ENCODE measurements at regions not wholly inside any gene's neighbourhood (a gene's known extent, or its start where the extent isn't known, plus 50 kb on each side); places are given as distances from the start of the nearest gene placed in this dataset.
"Not testable (repeated sequence)": the region's sequence is repeated elsewhere in the genome, so short reads cannot be mapped to it uniquely, and the experiment has no call there.

DNA sequence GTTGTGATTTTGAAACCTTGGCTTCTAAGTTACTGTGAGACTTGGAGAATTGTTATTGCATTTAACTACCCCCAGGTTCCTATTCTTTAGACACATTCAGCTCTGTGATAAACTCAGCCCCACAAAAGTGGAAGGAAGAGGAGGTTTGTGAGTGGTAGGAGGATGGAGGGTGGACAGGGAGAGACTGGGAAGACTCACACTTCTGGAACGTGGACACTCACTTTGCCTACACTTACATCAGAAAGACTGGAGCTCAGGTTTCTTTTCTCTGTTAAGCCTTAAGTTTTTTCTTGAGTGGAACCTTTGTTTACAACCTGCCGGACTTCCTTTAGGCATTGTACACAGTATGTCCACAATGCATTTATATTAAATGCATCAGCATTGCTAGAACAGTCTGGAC is 99.0 kb downstream of the AREG start:
- DNase-seq (ENCODE audit: insufficient read length, low spot score), result no peak
- FAIRE-seq, result no peak

DNA sequence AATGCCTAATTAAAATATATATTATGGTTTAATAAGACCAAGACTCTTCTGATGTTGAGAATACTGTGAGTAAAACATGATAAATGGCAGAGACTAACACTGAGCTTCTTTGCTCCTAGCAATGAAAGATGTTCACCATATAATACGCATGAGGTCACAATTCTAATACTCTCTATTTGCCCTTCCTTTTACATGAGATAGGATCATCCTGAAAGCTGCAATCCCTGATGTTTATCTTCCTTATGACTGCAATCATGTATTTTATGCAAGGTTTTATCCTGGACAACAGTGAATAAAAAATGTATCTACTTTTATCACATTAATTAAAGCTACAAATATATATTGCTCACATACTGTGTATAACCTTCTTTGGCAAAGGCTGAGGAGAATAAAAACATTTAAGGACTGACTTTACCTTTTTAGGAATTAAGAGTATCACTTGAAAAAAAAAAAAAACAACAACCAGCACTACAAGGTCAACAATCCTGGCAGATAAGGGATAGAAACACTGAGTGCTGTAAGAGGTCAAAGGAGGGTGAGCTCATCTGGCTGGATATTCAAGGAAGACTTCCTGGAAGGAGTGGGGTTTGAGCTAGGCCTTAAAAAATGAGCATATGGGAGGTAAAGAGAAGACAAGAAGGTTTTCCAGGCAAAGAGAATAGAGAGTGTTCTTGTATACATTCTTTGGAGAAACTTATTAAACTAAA is 99.9 kb downstream of the AREG start:
- DNase-seq (ENCODE audit: insufficient read length, low spot score), result no peak
- FAIRE-seq, result no peak

GRCh38 chr4:74545448-74545847 is 100.5 kb downstream of the AREG start:
- FAIRE-seq (no peak), DNase-seq (ENCODE audit: insufficient read length, low spot score) (no peak)

DNA sequence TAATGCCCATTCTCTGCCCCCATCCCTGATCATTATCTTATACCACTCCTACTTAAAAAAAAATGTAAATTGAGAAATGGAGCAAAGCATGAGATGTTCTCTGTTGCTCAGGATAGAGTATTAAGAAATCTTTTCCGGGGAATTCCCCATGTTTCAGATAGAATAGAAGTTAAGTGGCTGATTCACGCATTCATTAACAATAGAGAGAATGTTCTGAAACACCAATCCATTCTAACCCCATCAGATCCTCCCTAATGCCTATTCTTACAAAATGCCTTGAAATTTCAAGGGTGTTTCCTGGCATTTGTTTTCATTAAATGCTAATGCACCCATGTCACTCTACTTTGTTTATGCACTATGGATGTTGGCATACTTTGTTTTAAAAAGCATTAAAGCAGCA is 101.1 kb downstream of the AREG start:
- FAIRE-seq, result no peak

GRCh38 chr4:74547042-74547441 is 102.1 kb downstream of the AREG start:
- FAIRE-seq (no peak), DNase-seq (ENCODE audit: insufficient read length, low spot score) (no peak)

More for the DNA sequence above, 101.1 kb downstream of the AREG start:
- no peak for DNase-seq (ENCODE audit: insufficient read length, low spot score)

- no peak for FAIRE-seq
- no peak for DNase-seq (ENCODE audit: insufficient read length, low spot score)
Measured at GRCh38 chr4:74548561-74548960, 103.6 kb downstream of the AREG start.

- FAIRE-seq, result no peak
- DNase-seq (ENCODE audit: insufficient read length, low spot score), result no peak
Measured at GRCh38 chr4:74549936-74550335, 105.0 kb downstream of the AREG start.

DNA sequence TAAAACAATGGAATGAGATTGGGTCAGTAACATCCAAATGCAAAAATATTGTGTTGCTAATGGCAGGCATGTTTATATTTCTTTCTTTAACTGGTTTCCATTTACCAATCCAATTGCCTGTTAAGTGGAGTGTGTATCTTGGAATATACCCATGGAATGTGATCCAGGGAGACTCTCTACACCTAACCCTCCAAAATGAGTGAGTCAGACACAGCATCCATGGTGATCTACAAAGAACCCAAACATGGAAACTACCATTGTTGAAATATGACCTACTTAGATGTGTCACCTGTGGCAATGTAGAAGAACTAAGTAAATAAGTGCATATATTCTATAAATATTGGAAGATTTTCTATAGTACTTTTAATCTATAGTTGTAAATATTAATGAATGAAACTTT is 110.3 kb downstream of the AREG start:
- no peak for DNase-seq (ENCODE audit: insufficient read length, low spot score)
- FAIRE-seq, result no peak

- DNase-seq (ENCODE audit: insufficient read length, low spot score), result no peak
- no peak for FAIRE-seq
Measured at GRCh38 chr4:74555843-74556242, 110.9 kb downstream of the AREG start.

GRCh38 chr4:74559853-74560252 is 114.9 kb downstream of the AREG start:
- no peak for FAIRE-seq
- no peak for DNase-seq (ENCODE audit: insufficient read length, low spot score)

- FAIRE-seq, result no peak
Measured at GRCh38 chr4:74567981-74568380, 123.0 kb downstream of the AREG start.

DNA sequence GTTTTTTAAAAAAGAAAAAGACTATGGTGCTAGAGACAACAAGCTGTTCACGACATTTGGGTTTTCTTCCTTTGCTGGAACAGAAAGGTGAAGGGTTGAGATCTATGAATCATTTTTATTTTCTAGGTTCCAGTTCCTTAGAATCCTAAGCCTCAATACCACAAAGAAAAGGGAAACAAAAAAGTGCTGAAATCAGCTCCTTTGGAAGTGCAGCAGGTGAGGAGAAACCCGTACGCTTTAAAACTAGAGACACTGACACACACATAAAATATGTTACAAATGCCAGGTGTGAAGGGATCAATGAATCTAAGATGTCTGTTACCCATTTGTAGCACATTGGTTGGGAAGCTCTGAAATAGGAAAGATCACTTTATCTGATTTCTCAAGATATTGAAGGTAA is 125.2 kb downstream of the AREG start:
- FAIRE-seq (no peak), DNase-seq (ENCODE audit: insufficient read length, low spot score) (no peak)

More at GRCh38 chr4:74567981-74568380, 123.0 kb downstream of the AREG start:
- DNase-seq (ENCODE audit: insufficient read length, low spot score), result no peak

- DNase-seq (ENCODE audit: insufficient read length, low spot score) (no peak), FAIRE-seq (no peak)
Measured at GRCh38 chr4:74578329-74578728, 133.4 kb downstream of the AREG start.

- FAIRE-seq; DNase-seq (ENCODE audit: insufficient read length, low spot score): not testable (repeated sequence)
Measured at GRCh38 chr4:74578865-74579264, 133.9 kb downstream of the AREG start.

- FAIRE-seq (no peak), DNase-seq (ENCODE audit: insufficient read length, low spot score) (no peak)
Measured at GRCh38 chr4:74583089-74583700, 138.3 kb downstream of the AREG start.

GRCh38 chr4:74583757-74584156 is 138.8 kb downstream of the AREG start:
- DNase-seq (ENCODE audit: insufficient read length, low spot score) (no peak), FAIRE-seq (no peak)

DNA sequence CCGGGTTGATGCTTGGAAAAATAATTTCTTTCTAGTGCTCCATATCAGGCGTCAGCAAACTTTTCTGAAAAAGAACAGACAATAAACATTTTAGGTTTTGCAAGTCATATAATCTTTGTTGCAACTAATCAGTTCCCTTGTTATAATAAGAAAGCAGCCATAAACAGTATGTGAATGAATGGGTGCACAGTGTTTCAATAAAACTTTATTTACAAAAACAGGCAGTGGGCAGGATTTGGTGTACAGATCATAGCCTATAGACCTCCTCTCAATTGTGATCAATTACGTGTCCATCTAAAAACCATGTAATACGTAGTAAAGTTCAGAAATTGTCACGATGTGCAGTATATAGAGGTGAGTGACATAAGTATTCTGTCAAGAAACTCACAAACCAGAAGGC is 143.4 kb downstream of the AREG start:
- no peak for FAIRE-seq
- no peak for DNase-seq (ENCODE audit: insufficient read length, low spot score)

DNA sequence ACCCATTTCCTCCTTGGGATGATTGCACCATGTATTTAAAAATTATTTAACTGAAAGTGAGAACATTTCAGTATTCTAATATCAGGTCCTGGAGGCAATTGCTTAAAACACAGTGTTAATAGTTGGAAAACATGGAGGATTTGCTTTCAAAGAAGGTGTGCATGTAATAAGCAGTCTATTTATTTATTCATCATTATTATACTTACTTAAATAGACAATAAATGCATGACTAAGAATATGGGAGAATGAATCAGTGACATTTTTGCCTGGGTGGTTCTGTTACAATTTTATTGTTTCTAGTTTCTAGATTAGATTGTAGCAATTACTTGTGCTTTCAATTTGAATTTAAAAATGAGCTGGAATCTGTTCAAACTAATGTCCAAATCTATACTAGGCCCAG is 145.5 kb downstream of the AREG start:
- no peak for DNase-seq (ENCODE audit: insufficient read length, low spot score)
- no peak for FAIRE-seq

DNA sequence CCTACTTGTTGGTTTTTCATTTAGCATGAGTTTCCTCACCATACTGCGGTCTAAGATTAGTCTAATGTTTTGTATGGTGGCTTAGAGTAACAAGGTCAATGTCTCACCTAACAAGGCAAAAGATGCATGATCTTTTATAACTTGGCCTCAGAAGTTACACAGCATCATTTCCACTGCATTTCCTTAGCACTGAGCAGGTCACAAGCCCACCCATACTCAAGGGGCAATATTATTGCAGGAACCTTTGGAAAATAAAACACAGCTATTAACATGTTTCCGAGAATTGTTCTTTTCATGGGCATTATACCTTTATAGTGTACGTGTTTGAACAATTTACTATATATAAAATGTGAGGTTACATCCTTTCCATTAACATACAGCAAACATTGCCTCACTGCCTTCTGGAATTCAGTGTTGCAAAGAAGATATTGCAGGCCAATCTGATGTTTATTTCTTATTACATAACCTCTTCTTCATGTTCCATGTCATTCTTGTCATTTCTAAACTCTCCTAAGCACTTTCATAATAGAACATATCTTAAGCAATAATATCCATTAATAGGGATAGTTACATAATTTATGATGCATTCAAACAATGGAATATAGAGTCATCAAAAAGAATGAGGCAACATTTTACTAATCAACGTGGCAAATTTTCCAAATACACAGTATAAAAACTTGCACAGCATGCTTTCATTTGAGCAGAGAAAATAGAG is 153.8 kb downstream of the AREG start:
- DNase-seq (ENCODE audit: insufficient read length, low spot score), result no peak
- no peak for FAIRE-seq

DNA sequence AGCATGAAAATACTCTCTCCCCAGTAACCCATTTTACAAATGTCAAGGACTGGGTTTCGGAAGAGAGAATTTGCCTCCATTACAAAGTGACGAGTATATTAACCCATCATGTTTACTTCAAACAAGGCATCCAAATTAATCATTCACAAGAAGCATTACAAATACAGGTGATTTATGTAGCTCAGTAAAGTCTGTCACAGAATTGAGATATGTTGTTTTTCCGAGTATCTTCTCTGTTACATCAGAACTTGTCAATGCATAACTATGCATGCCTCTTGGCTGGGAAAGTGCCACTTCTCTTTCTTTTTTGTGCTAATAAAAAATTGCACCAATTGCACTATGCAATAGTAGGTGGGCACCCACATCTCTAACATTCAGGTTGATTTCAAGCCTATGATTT is 158.2 kb downstream of the AREG start:
- FAIRE-seq, result no peak

GRCh38 chr4:74608151-74608949 is 163.4 kb downstream of the AREG start:
- no peak for FAIRE-seq

More for the DNA sequence above, 158.2 kb downstream of the AREG start:
- DNase-seq (ENCODE audit: insufficient read length, low spot score), result no peak

More at GRCh38 chr4:74608151-74608949, 163.4 kb downstream of the AREG start:
- DNase-seq (ENCODE audit: insufficient read length, low spot score), result no peak
